ENCODE measurements at regions not wholly inside any gene's neighbourhood (a gene's known extent, or its start where the extent isn't known, plus 50 kb on each side); places are given as distances from the start of the nearest gene placed in this dataset.
"Not testable (repeated sequence)": the region's sequence is repeated elsewhere in the genome, so short reads cannot be mapped to it uniquely, and the experiment has no call there.

DNA sequence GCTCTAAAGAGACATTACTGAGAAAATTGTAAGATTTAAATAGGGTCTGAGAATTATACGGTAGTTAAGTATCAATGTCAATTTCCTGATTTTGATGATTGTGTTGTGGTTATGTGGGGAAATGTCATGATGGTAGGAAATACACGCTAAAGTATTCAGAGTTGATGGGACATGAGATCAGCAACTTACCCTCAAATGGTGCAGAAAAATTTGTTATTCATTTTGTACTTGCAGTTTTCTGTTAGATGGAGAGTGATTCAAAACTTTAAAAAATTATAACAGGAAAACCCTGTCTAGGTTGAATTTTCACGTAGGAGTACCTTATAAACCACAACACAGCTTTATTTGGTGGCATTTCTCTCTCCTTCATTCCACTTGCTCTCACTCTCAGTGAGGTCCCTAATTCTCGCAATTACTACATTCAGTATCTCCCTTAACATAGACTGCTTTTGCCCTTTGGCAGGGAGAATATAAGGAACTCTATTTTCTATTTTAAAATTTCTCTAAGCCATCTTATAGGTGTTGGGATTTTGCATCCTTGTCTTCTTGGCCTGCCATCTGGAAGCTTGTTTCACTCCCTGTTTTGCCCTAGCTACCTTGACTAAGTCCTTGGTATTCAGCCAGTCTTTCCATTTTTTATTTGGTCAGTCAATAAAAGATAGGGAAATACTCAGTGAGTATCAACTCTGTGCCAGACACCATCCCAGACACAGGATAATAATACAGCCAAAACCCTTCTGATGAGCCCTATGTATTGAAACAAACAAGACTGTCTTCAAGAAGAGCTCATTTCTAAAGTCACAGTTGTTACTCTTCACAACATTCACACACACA, 550.6 kb upstream of the ACVR2A start:
- no peak overlapping the region for H3K4me3 Mint-ChIP-seq
- H3K36me3 Mint-ChIP-seq: no peaks in the 10 kb centered on the region
- ATAC-seq (ENCODE audit: low read depth) (no peak), DNase-seq (ENCODE audit: low spot score in 2 of 2) (no peak)
- no peak overlapping the region for H3K27ac Mint-ChIP-seq
- H3K27me3 Mint-ChIP-seq: no peaks in the 10 kb centered on the region
- peaks cover 5% of the 10 kb centered on the region for H3K4me1 Mint-ChIP-seq
- H3K9me3 Mint-ChIP-seq: no peaks in the 10 kb centered on the region

DNA sequence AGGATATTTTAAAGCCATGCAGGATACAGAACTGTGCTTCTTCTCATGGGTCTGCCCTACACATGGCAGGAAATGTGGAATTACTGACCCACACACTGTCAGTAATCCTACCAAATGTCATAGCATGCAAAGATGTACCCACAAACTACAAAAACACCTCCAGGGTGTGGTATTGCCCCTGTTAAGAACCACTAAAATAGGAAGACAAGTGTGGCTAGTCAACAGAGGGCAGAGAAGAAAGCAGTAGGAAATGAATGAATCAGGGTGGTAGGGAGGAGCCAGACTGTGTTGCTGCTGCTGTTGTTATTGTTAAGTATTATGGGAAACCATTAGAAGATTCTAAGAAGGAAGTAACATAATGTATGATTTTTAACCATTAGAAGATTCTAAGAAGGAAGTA, 556.7 kb upstream of the ACVR2A start:
- Mint-ChIP-seq H3K4me3 (no peak overlapping the region), H3K4me1 (no peaks in the 10 kb centered on the region), H3K9me3 (peaks cover 2% of the 10 kb centered on the region), H3K27me3 (no peaks in the 10 kb centered on the region), H3K27ac (no peak overlapping the region), H3K36me3 (no peaks in the 10 kb centered on the region)
- no peak for DNase-seq (ENCODE audit: low spot score in 2 of 2)
- ATAC-seq (ENCODE audit: low read depth): no peak

GRCh38 chr2:147275943-147276342, 568.9 kb upstream of the ACVR2A start:
- no peak overlapping the region for H3K4me3 Mint-ChIP-seq
- ATAC-seq (ENCODE audit: low read depth) (no peak), DNase-seq (ENCODE audit: low spot score in 2 of 2) (no peak)
- no peaks in the 10 kb centered on the region for H3K36me3 Mint-ChIP-seq
- no peaks in the 10 kb centered on the region for H3K4me1 Mint-ChIP-seq
- peaks cover 2% of the 10 kb centered on the region for H3K9me3 Mint-ChIP-seq
- no peaks in the 10 kb centered on the region for H3K27me3 Mint-ChIP-seq
- H3K27ac Mint-ChIP-seq: no peak overlapping the region

DNA sequence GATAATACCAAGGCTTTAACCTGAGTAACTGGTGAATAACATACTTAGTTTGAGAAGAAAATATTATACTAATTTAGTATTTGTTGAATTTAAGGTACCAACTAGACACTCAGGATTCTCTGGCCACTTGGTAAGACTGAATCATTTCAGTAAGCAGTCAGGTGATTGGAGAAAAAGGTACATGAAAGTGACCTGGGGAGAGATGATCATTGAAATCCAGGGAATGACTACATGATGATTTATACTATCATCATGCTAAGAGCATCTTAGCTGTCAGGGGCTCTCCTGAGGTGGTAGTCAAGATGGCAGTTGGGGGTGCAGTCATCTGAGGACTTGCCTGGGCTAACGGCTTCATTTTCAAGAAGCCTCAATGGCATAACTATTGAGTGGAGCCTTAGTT, 571.2 kb upstream of the ACVR2A start:
- no peak for ATAC-seq (ENCODE audit: low read depth)
- Mint-ChIP-seq H3K4me1 (no peaks in the 10 kb centered on the region), H3K27ac (no peak overlapping the region), H3K4me3 (no peak overlapping the region), H3K27me3 (no peaks in the 10 kb centered on the region), H3K9me3 (peaks cover 9% of the 10 kb centered on the region), H3K36me3 (peaks cover 6% of the 10 kb centered on the region)
- DNase-seq (ENCODE audit: low spot score in 2 of 2): no peak

DNA sequence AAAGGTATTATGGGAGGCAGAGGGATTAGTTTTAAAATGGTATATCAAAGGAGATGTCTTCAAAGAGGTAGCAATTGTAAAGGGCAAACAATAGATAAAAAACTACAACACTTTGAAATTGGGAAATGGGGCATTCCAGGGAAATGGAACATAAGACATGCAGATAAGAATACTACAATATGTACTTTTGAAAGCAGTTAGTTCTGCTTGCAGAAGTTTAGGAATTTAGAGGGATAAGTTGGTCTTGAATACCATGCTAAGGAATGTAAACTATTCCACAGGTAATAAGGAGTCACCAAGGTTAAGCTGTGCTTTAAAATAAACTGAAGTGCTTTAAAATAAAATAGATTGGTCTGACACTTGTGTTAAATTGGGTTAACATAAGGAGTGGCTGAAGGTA, 571.7 kb upstream of the ACVR2A start:
- ATAC-seq (ENCODE audit: low read depth) (no peak), DNase-seq (ENCODE audit: low spot score in 2 of 2) (no peak)
- H3K4me1 Mint-ChIP-seq: no peaks in the 10 kb centered on the region
- no peak overlapping the region for H3K27ac Mint-ChIP-seq
- peaks cover 6% of the 10 kb centered on the region for H3K36me3 Mint-ChIP-seq
- no peaks in the 10 kb centered on the region for H3K27me3 Mint-ChIP-seq
- no peak overlapping the region for H3K4me3 Mint-ChIP-seq
- H3K9me3 Mint-ChIP-seq: peaks cover 9% of the 10 kb centered on the region

GRCh38 chr2:147269581-147269980, 575.2 kb upstream of the ACVR2A start:
- H3K9me3 Mint-ChIP-seq; H3K4me1 Mint-ChIP-seq; H3K36me3 Mint-ChIP-seq; H3K27ac Mint-ChIP-seq; H3K27me3 Mint-ChIP-seq; H3K4me3 Mint-ChIP-seq; DNase-seq (ENCODE audit: low spot score in 2 of 2); ATAC-seq (ENCODE audit: low read depth): not testable (repeated sequence)

DNA sequence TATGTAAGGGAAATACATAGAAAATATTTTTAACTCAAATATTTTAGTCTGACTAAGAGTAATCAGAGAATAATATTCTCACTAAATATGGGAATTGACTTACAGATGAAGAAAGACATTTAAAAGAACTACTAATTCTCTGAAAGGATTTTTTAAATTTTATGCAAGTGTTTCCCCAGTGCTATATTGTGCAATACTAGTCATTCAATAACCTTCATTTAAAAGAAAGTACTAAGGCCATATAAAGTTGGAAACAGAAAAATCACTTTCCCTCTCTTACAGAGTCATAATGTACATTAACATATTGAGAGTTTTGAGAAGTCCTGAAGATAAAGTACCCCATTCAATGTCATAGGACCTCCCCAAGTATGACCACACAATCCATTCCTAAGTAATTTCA, 584.6 kb upstream of the ACVR2A start:
- Mint-ChIP-seq H3K36me3 (no peaks in the 10 kb centered on the region), H3K27me3 (peaks cover under 1% of the 10 kb centered on the region), H3K9me3 (peaks cover 3% of the 10 kb centered on the region), H3K4me1 (no peaks in the 10 kb centered on the region), H3K4me3 (no peak overlapping the region), H3K27ac (no peak overlapping the region)
- DNase-seq (ENCODE audit: low spot score in 2 of 2) (no peak), ATAC-seq (ENCODE audit: low read depth) (no peak)

GRCh38 chr2:147255812-147256211, 589.0 kb upstream of the ACVR2A start:
- peaks cover 2% of the 10 kb centered on the region for H3K27me3 Mint-ChIP-seq
- ATAC-seq (ENCODE audit: low read depth) (no peak), DNase-seq (ENCODE audit: low spot score in 2 of 2) (no peak)
- no peak overlapping the region for H3K4me3 Mint-ChIP-seq
- H3K9me3 Mint-ChIP-seq: peaks cover 4% of the 10 kb centered on the region
- H3K36me3 Mint-ChIP-seq: no peaks in the 10 kb centered on the region
- H3K4me1 Mint-ChIP-seq: no peaks in the 10 kb centered on the region
- H3K27ac Mint-ChIP-seq: no peak overlapping the region

GRCh38 chr2:147250652-147251356, 594.0 kb upstream of the ACVR2A start:
- Mint-ChIP-seq H3K27me3 (peaks cover 2% of the 10 kb centered on the region), H3K9me3 (peaks cover 4% of the 10 kb centered on the region), H3K4me1 (no peaks in the 10 kb centered on the region), H3K4me3 (no peak overlapping the region), H3K36me3 (no peaks in the 10 kb centered on the region), H3K27ac (no peak overlapping the region)
- no peak for ATAC-seq (ENCODE audit: low read depth)
- DNase-seq (ENCODE audit: low spot score in 2 of 2): no peak

DNA sequence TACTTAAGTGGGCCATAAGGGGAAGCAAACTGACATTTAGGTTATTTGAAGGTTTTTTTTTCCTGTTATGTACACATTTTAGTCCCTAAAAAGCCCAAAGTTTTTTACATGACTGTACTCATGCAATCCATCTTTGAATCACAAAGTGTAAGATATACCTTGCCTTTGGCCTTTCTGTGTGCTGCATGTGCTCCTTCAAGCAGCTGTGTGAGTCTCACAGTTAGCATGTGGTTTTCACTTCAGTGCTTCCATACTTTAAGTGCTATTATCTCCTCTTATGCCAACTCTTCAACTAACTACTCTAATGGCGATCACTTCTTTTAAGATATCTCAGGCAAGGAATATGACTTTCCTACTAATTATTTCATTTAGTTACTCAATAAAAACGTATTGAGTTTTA, 597.1 kb upstream of the ACVR2A start:
- no peaks in the 10 kb centered on the region for H3K4me1 Mint-ChIP-seq
- H3K27ac Mint-ChIP-seq: no peak overlapping the region
- peaks cover under 1% of the 10 kb centered on the region for H3K9me3 Mint-ChIP-seq
- H3K4me3 Mint-ChIP-seq: no peak overlapping the region
- H3K27me3 Mint-ChIP-seq: no peaks in the 10 kb centered on the region
- H3K36me3 Mint-ChIP-seq: no peaks in the 10 kb centered on the region
- ATAC-seq (ENCODE audit: low read depth) (no peak), DNase-seq (ENCODE audit: low spot score in 2 of 2) (no peak)

DNA sequence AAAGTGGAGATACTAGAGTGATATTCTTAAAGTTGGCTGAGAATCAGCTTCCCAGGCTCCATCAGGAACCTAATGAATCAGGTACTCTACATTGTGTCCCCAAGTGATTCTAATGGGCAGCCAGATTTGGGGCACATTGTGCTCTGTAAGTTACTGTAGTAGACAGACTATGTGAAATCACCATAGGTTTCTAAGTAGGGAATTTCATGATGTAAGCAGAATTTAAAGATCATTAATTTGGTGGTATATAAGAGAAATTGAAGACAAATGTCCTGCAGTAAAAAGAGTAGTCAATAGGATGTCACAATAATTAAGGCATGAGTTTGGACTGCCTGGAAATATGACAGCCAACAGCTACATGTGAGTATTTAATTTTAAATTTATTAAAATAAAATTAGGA, 602.4 kb upstream of the ACVR2A start:
- DNase-seq (ENCODE audit: low spot score in 2 of 2) (no peak), ATAC-seq (ENCODE audit: low read depth) (no peak)
- Mint-ChIP-seq H3K9me3 (no peaks in the 10 kb centered on the region), H3K27me3 (no peaks in the 10 kb centered on the region), H3K4me3 (no peak overlapping the region), H3K36me3 (no peaks in the 10 kb centered on the region), H3K4me1 (no peaks in the 10 kb centered on the region), H3K27ac (no peak overlapping the region)

- no peak overlapping the region for H3K27ac Mint-ChIP-seq
Measured at GRCh38 chr2:147236601-147237000, 608.2 kb upstream of the ACVR2A start.

GRCh38 chr2:147232225-147232669, 612.6 kb upstream of the ACVR2A start:
- Mint-ChIP-seq H3K9me3 (no peaks in the 10 kb centered on the region), H3K4me1 (no peaks in the 10 kb centered on the region), H3K27me3 (no peaks in the 10 kb centered on the region), H3K27ac (no peak overlapping the region), H3K36me3 (no peaks in the 10 kb centered on the region), H3K4me3 (no peak overlapping the region)
- no peak for ATAC-seq (ENCODE audit: low read depth)
- no peak for DNase-seq (ENCODE audit: low spot score in 2 of 2)

More at GRCh38 chr2:147236601-147237000, 608.2 kb upstream of the ACVR2A start:
- Mint-ChIP-seq H3K4me3 (no peak overlapping the region), H3K27me3 (no peaks in the 10 kb centered on the region), H3K4me1 (no peaks in the 10 kb centered on the region), H3K36me3 (no peaks in the 10 kb centered on the region), H3K9me3 (no peaks in the 10 kb centered on the region)
- no peak for DNase-seq (ENCODE audit: low spot score in 2 of 2)
- no peak for ATAC-seq (ENCODE audit: low read depth)

- ATAC-seq (ENCODE audit: low read depth) (no peak), DNase-seq (ENCODE audit: low spot score in 2 of 2) (no peak)
- no peaks in the 10 kb centered on the region for H3K27me3 Mint-ChIP-seq
- H3K4me3 Mint-ChIP-seq: no peak overlapping the region
- H3K27ac Mint-ChIP-seq: no peak overlapping the region
- no peaks in the 10 kb centered on the region for H3K4me1 Mint-ChIP-seq
- H3K36me3 Mint-ChIP-seq: no peaks in the 10 kb centered on the region
- no peaks in the 10 kb centered on the region for H3K9me3 Mint-ChIP-seq
Measured at GRCh38 chr2:147231607-147232006, 613.2 kb upstream of the ACVR2A start.

Measured in memory B cell (primary cell).